HG03457 (cell line): ENCODE measurements at regions not wholly inside any gene's neighbourhood (a gene's known extent, or its start where the extent isn't known, plus 50 kb on each side); places are given as distances from the start of the nearest gene placed in this dataset.

Experiments
- ATAC-seq: cut with Tn5 transposase; IDR thresholded peaks from one replicate; pipeline ENCODE4 v1.9.1; 2021; ENCODE audit warnings: moderate number of reproducible peaks; ENCODE audit not compliant: unreplicated experiment

DNA sequence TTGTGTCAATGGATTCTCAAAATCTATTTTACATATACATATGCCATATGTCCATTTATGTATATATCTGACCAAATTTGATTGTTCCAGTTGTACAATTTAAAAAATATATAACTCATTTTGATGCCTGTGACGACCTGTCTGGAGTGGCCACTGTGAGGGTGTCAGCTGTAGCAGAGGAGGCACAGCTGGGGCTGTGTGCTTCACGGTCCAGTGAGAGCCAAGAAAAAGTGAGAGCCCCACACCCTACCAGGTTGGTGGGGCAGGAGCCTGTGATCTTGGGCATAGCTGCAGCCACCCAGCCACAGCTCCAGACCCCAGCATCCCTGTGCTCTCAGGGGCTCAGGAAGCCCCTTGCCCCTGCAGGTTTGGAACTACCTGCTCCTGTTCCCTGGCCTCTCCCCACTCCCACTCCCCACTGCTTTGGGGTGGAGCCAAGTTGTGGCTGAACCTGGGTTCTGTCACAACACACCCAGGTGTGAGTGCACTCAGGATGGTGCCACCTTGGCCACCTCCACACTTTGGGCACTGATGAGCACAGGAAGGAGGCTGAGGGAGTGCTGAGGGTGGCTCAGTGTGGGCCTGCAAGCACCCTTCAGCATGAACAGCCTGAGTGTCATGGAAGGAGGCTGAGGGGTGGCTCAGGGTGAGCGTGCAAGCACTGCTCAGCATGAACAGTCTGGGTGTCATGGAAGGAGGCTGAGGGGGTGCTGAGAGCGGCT, 161.1 kb upstream of the ROBO1 start:
- no peak for ATAC-seq

DNA sequence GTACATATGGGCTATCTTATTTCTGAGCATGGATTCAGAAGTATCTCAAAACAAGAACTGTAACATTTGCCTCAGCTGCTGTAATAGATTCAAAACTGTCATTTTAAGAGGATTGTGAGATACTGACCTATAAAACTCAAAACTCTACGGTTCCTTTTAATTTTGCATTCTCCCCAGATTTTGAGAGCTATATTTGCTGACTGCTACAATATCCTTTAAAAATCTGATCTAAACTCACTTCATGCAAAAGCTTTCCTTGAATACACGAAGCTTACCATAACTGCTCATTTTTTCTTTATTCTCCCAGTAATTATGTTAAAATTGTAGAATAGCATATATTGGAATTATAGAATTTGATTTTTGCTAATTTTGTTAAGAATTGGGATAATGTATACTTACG, 158.7 kb upstream of the ROBO1 start:
- ATAC-seq, result no peak

DNA sequence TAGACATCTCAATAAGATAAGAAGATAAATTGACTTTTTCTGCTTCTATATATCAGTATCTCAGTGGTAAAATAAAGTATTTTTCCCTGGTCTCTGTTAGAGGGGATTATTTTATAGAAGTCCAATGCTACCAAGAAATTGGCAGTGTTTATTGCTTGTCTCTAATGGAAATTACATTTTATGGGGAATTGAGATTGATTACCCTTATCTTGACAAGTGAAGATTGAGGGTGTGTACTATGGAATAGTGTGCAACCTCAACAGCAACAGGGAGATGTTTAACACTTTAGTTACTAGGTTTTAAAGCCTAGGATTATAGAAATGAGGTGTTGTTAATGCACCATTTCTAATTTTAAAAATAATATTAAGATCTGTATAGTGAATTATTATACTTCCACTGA, 154.8 kb upstream of the ROBO1 start:
- no peak for ATAC-seq

DNA sequence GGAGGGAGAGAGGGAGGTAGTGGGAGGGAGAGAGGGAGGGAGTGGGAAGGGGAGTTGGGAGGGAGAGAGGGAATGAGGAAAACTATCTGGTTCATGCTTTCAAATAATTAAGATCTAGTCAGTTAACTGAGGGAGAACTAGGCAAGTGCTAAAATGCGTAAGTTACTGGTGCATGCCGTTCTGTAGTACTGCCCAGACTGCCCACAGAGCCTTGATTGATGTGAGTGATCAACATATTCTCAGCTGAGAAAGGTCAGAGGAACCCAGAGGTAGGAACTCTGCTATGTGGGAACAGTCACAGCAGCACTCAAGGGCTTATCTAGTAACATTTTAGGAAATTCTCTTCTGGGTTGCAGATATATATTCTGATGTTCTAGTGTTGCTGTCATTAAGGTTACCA, 149.8 kb upstream of the ROBO1 start:
- no peak for ATAC-seq

DNA sequence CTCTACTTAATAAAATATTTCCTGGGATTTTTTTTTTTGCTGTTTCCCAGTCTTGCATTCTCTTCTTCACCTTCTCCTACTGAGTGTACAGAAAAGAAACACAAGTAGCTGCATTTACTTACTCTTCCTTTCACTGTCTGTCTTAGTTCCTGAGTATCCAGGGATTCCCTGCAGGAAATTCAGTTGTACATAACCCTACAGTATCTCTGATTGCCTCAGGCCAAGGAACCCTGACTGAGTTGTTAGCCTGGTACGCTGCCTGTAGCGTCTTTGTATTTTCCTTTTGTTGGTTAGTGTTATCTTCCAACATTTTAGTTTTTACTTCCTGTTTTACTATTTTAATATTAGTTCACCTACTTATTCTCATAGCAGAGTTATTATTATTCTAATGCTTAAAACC, 142.5 kb upstream of the ROBO1 start:
- no peak for ATAC-seq

DNA sequence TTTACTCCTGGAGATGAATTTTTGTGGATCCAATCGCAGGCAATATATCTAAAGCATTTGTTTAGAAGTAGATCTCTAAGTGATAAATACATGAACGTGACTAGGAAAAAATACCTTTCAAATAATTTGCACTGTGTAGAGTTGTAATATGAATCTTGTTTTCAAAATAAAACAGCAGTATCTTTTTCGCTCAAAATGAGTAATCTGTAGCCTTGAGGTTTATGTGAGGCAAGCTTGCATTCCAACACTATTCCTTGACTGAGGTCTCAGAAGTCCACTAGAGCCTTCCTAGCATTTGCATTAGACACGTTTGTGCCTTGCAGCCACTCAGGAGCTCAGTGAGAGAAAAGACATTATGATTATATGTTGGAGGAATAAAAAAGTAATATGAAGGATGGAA, 138.3 kb upstream of the ROBO1 start:
- no peak for ATAC-seq

DNA sequence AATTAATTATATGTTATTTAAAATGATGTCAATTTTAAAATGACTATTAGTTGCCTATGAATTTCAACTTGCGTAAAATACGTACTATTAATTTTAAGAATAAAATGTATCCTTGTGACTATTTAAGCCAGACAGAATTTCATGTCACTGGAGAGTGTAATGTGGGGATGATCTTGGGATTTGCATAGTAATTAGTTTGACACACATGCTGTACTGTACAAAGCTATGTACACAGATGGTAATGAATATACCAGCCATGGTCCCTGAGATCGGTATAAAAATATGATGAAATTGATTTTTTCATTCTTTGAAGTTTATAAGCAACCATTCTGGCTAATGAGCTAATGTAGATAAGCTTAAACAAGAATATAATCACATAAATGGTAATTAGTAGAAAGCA, 134.4 kb upstream of the ROBO1 start:
- ATAC-seq, result no peak

DNA sequence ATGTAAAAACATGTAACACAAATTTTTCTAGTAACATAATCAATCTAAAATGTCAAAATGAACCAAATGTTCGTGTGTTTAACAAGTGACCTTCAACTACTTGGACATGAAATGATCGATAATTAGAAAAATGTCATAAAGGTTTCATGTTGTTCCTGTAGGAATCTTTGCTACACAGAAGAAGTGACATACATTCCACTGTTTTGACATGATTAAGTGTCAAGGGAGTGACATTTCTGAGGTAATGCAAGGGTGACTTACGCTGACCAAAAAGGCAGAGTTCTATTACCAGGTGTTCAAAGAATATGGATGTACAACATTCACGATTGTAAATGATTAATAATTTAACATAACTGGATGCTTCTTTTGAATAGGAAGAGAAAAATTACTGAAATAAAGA, 131.1 kb upstream of the ROBO1 start:
- ATAC-seq, result no peak

DNA sequence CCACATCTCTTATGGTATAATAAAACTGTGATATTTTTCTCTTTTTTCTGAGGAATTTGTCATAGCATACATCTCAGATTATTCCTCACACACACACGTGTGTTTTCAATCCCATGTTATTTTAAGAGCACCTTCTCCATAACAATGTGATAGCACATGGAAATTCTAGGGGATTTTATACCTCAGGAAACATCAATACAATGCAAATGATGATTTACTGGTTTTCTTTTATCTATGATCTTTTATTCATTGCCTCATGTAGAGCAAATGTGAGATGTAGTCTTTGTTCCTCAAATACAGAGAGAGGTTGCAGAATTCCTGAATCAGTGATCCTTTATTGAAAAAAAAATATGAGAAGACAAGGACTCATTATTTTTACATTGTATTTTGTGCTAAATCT, 128.3 kb upstream of the ROBO1 start:
- ATAC-seq, result no peak

DNA sequence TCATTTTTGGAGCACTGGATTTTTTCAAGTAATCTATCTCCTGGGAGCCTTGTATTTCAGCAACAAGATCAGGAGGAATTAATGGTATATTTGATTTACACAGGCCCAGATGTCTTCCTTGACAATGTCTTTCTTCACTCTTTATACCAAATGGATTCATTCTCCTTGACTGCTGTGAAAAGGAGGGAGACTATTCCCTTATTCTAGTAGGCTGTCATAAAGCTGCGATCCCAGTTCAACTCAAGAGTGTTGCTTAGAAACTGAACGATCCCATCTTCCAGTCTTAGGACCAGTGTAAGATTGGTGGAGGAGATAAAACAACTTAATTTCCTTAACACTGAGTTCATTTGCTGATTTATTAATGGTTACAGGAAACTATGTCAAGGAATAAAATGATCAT, 119.4 kb upstream of the ROBO1 start:
- ATAC-seq, result no peak

DNA sequence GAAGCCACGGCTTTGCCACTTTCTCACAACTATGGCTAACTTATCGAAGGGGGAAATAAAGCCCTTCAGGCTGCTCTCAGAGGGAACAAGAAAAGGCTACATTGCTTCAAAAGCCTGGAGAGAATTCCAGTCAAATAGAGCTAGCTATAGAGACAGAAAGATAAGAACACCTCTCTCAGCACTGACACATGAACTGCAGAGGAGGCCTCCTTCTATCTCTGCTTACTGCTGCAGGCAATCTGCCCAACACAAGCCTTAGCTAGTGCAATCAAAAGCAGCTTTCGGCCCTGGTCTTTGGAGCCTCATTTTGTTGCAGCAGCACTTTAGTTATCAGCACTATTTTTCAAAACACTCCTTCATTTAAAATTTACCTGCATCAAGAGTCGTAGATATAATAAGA, 118.4 kb upstream of the ROBO1 start:
- ATAC-seq, result no peak

DNA sequence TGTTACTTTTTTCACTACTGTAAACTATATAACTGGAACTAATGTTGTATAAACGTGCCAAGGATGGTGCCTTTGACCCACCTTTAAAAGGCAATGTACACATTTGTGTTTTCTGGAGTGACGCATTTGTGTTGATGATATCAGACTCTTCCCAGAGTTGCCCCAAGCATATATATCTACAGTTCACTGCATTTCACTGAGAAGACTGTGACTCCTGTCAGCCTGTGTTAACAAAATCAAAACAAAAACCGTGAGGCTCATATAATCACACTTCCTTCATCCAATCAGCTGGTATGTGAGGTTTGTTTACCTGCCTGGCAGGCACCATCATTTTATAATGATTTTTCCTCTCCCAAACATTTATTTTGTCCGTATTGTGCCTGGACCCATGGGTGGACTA, 117.6 kb upstream of the ROBO1 start:
- ATAC-seq, result no peak

DNA sequence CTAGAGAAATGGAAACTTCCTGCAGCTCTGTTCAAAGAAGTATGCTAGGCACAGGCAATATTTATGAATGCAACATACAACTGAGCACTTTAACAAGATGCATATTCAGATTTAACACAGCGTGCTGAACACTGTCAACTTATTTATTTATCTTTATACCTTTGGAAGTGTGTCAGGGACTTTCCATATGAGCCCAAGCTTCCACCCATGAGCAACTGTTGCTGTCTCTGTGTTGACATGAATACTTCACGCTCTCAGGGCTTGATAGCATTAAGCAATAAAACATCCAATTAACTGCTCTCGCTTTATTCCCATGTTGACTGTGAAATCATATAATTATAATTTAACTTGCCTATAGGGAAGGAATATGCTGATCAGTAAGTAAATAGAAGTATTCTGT, 116.6 kb upstream of the ROBO1 start:
- ATAC-seq, result no peak

DNA sequence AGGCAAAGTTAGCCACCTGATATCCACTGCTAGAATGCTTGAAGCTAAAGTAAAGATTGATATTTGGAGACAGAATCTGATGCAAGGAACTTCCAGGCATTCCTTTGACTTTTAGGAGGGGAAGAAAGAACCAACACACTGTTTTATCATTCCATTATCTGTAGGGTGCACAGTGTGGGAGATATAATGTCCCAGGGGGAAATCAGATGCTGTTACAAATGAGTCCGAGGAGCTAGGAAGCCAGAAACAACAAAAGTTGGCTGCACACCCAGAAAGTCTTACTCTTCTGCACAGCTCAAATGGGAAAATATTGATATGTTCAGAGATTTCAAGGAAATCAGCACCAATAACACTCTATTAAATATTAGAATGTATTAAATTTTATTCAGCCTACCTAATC, 113.6 kb upstream of the ROBO1 start:
- ATAC-seq, result no peak

DNA sequence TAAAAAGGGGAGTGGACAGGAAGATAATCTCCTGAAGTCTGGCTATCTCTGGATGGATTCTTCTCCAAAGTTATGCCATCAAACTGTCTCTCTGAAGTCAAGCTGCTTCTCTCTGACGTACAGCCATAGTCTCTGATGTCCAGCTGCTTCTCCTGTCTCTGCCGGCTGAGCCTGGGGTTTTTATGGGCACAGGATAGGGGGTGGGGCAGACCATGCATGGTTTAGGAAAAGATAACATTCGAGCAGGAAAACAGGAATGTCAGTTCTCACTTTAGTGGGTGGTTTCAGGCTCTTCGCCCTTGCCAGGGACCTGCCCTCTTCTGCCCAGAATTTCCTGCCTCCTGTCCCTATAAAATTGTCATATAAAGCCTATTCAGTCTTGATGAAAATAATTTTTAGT, 110.9 kb upstream of the ROBO1 start:
- no peak for ATAC-seq

DNA sequence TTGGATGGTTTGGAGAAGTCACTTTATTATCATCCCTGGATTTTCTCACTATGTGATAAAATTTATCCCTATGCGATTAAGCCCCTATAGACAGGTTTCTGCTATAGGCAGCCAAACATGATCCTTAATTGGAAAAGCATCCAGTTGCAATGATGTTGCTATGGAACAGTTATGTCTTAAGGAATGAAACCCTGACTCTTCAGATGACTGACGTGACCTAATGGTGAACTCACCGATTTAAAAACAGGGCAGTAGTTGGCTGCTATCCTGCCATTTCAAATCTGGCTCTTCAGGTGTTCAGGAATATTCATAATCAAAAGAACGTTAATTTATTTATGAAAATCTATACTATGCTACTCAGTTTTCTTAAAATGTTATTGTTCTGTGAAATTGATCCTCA, 106.8 kb upstream of the ROBO1 start:
- ATAC-seq, result no peak

DNA sequence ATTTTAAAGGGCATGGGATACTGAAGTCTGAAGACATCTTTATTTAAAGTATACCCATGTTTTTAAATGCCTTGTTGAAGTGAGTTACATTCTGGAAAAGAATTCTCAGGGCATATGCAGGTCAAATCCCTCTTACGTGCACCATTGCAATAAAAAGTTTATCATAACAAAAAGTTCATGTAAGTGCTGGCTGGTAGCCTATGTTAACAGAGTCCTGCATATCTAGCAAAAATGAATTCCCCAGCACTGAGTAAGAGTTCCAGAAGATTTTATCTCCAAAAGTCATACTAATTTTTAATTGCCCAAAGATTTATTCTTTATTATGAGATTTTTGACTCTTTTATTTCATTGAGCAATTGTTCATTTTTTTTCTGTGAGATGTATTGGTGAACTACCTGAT, 104.7 kb upstream of the ROBO1 start:
- ATAC-seq, result no peak

DNA sequence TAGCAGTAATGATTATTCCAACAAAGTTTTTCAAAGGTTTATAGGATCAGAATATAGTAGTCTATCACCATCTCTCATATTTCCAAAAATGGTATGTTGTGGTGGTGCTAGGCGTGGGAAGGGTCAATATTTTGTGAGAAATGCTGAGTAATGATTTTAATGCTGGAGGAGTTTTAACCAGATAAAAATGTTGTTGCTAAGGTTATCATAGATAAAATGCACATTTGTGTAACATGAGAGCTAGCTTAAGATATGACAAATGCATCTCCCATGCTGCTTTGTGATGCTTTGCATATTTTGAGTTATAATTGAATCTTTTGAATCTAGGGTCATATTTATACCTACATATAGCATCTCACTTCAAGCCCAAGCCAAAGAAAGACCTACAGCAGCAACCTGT, 103.9 kb upstream of the ROBO1 start:
- no peak for ATAC-seq

DNA sequence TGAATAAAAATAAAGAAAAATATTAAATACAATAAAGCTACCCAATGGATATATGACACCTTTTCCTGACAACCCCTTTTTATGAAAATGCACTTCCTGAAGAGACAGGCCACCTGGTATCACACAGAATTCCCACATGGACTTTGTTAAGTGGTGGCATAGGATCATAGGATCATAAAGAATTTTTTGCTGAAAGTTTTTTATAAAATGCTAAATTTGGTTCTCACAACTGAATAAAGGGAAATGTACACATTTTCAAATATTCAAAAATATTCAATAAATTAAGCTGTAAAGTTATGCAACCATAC, 102.5 kb upstream of the ROBO1 start:
- ATAC-seq, result no peak

DNA sequence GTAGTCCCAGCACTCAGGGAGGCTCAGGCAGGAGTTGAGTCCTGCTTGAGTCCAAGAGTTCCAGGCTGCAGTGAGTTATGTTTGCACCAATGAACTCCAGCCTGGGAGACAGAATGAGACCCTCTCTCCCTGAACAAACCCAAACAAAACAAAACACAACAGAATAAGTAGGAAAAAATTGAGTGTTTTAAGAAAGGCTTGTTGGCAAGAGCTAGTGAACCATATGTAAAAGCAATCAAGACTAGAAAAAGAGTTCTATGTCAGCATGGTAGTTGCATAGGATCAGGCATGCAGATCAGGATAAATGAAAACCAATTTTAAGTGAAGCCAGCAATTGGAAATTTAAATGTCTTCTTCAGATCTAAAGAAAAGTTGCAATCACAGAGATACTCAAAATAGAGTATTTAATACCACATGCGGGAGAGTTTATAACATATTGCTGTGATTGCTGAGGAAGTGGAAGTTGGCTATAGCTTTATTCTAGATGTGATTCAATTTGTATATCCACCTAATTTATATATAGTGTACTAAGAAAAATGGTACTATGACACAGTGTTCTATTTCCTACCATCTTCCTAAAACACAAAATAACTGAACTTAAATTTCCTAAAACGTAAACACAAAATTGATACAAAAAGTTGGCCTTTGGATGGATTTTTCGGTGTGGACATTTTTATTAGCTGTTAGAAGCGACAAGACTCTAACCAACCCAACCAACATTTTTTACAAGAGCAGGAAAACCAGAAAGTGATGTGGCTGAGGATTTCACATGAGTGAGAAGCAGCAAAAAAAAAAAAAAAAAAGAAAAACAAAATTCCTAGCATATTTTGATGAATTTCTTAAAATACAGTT, 101.9 kb upstream of the ROBO1 start:
- no peak for ATAC-seq

DNA sequence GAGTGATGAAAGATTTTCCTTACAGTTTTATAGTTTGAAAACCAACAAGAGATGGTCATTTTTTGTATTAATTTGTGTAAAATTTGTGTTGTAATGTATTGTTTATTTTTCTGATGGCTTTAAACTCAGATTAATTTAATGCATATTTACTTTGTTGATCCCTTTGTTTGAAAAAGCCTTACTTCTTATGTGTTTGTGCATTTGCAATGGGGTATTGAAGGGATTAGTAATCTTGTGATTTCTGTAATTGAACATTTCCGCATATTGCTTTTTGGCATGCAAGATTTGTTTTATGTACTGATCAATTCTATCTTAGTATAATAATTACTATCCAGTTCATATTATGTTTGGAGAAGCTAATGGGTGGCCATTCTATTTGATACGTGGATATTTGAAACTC, 98.4 kb upstream of the ROBO1 start:
- no peak for ATAC-seq

DNA sequence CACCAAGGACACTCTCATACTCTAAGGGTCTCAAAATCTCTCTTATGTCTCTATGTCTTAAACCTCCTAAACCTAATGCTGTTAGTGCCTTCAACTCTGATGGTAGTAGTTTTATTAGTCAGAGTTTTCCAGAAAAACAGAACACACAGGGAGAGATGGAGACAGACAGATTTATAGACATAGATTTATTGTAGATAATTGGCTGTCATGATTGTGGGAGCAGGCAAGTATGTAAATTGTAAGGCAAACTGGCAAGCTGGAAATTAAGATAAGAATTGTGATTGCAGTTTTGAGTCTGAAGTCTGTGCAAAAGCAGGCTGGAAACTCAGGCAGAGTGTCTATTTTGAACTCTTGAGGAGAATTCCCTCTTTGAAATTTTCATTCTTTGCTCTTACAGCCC, 96.3 kb upstream of the ROBO1 start:
- ATAC-seq, result no peak

DNA sequence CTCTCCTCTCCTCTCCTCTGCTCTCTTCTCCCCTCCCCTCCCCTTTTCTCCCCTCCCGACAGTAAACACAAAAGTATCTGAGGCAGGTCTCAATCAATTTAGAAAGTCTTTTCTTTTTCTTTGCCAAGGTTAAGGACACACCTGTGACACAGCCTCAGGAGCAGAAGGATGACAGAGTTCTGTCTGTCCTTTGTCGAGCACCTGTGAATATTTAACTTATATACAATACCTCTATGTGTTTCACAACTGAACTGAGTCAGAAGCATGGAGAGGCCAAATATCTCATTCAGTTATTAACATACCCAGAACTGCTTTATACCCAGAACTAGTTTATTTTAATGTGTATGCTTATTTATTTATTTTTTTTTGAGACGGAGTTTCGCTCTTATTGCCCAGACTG, 81.1 kb upstream of the ROBO1 start:
- no peak for ATAC-seq
